ENCODE measurements at regions not wholly inside any gene's neighbourhood (a gene's known extent, or its start where the extent isn't known, plus 50 kb on each side); places are given as distances from the start of the nearest gene placed in this dataset.
A peak's percentile ranks its signal among the peaks of the same experiment; 100 is the strongest.

- Histone ChIP-seq H2AK5ac (ENCODE audit: low read length) (no peak overlapping the region), H3K27me3 (ENCODE audit: insufficient read depth, low read length) (no peaks in the 10 kb centered on the region), H3K4me2 (ENCODE audit: low read length) (no peak overlapping the region), H4K12ac (ENCODE audit: low read depth, low read length) (no peak overlapping the region), H3K23ac (ENCODE audit: low read length) (no peak overlapping the region), H3K9ac (ENCODE audit: low read length) (no peak overlapping the region), H4K8ac (ENCODE audit: low read depth, low read length) (no peak overlapping the region), H3K79me2 (ENCODE audit: control insufficient read depth, insufficient read depth, low read length, poor library complexity) (no peaks in the 10 kb centered on the region), H3K9me3 (ENCODE audit: insufficient read depth, low read depth, low read length) (no peaks in the 10 kb centered on the region), H3K4me1 (ENCODE audit: control insufficient read depth in 1 of 2, insufficient read depth in 2 of 2, low read length in 2 of 2) (no peaks in the 10 kb centered on the region), H3K4ac (ENCODE audit: low read depth, low read length) (no peak overlapping the region), H3K14ac (ENCODE audit: low read length) (no peak overlapping the region), H4K91ac (ENCODE audit: low read depth, low read length) (no peak overlapping the region), H2BK5ac (ENCODE audit: low read depth, low read length, poor library complexity) (no peak overlapping the region), H2AFZ (ENCODE audit: insufficient read depth, low read length, poor library complexity) (no peak overlapping the region), H3K79me1 (ENCODE audit: low read length) (no peaks in the 10 kb centered on the region), H3K36me3 (ENCODE audit: control insufficient read depth in 1 of 2, insufficient read depth in 2 of 2, low read length in 2 of 2) (no peaks in the 10 kb centered on the region), H3K27ac (ENCODE audit: low read depth, low read length) (no peak overlapping the region), H2BK120ac (ENCODE audit: insufficient read depth, low read length, poor library complexity) (no peak overlapping the region), H3K18ac (ENCODE audit: low read length) (no peak overlapping the region), H3K4me3 (ENCODE audit: low read depth, low read length) (no peak overlapping the region), H2BK12ac (ENCODE audit: low read length) (no peak overlapping the region)
- no peak for DNase-seq
- no CpG with 5 or more reads among the region's 14 CpGs for whole genome bisulfite sequencing (ENCODE audit: extremely low coverage, insufficient coverage, insufficient read length)
Observed at GRCh38 chr16:73268366-73268993, 220.6 kb upstream of the ZFHX3 start.

- Histone ChIP-seq H2AFZ (ENCODE audit: insufficient read depth, low read length, poor library complexity) (no peak overlapping the region), H3K27ac (ENCODE audit: low read depth, low read length) (no peak overlapping the region), H3K4me3 (ENCODE audit: low read depth, low read length) (no peak overlapping the region), H3K14ac (ENCODE audit: low read length) (no peak overlapping the region), H2AK5ac (ENCODE audit: low read length) (no peak overlapping the region), H3K9me3 (ENCODE audit: insufficient read depth, low read depth, low read length) (no peaks in the 10 kb centered on the region), H3K4me2 (ENCODE audit: low read length) (no peak overlapping the region), H4K12ac (ENCODE audit: low read depth, low read length) (no peak overlapping the region), H2BK12ac (ENCODE audit: low read length) (no peak overlapping the region), H3K23ac (ENCODE audit: low read length) (no peak overlapping the region), H3K36me3 (ENCODE audit: control insufficient read depth in 1 of 2, insufficient read depth in 2 of 2, low read length in 2 of 2) (no peaks in the 10 kb centered on the region), H3K4me1 (ENCODE audit: control insufficient read depth in 1 of 2, insufficient read depth in 2 of 2, low read length in 2 of 2) (no peaks in the 10 kb centered on the region), H2BK5ac (ENCODE audit: low read depth, low read length, poor library complexity) (no peak overlapping the region), H2BK120ac (ENCODE audit: insufficient read depth, low read length, poor library complexity) (no peak overlapping the region), H3K9ac (ENCODE audit: low read length) (no peak overlapping the region), H4K91ac (ENCODE audit: low read depth, low read length) (no peak overlapping the region), H3K4ac (ENCODE audit: low read depth, low read length) (no peak overlapping the region), H3K79me2 (ENCODE audit: control insufficient read depth, insufficient read depth, low read length, poor library complexity) (no peaks in the 10 kb centered on the region), H3K18ac (ENCODE audit: low read length) (no peak overlapping the region), H4K8ac (ENCODE audit: low read depth, low read length) (no peak overlapping the region), H3K79me1 (ENCODE audit: low read length) (no peaks in the 10 kb centered on the region), H3K27me3 (ENCODE audit: insufficient read depth, low read length) (no peaks in the 10 kb centered on the region)
- no CpG with 5 or more reads among the region's 5 CpGs for WGBS (ENCODE audit: extremely low coverage, insufficient coverage, insufficient read length)
- DNase-seq = no peak
Observed at GRCh38 chr16:73265935-73266334, 218.0 kb upstream of the ZFHX3 start.

- Histone ChIP-seq H3K4ac (ENCODE audit: low read depth, low read length) (no peak overlapping the region), H3K23ac (ENCODE audit: low read length) (no peak overlapping the region), H4K91ac (ENCODE audit: low read depth, low read length) (no peak overlapping the region), H3K4me1 (ENCODE audit: control insufficient read depth in 1 of 2, insufficient read depth in 2 of 2, low read length in 2 of 2) (no peaks in the 10 kb centered on the region), H3K18ac (ENCODE audit: low read length) (no peak overlapping the region), H2BK12ac (ENCODE audit: low read length) (no peak overlapping the region), H4K8ac (ENCODE audit: low read depth, low read length) (no peak overlapping the region), H3K27ac (ENCODE audit: low read depth, low read length) (no peak overlapping the region), H3K4me2 (ENCODE audit: low read length) (no peak overlapping the region), H3K14ac (ENCODE audit: low read length) (no peak overlapping the region), H2AFZ (ENCODE audit: insufficient read depth, low read length, poor library complexity) (no peak overlapping the region), H3K36me3 (ENCODE audit: control insufficient read depth in 1 of 2, insufficient read depth in 2 of 2, low read length in 2 of 2) (no peaks in the 10 kb centered on the region), H2BK120ac (ENCODE audit: insufficient read depth, low read length, poor library complexity) (no peak overlapping the region), H2BK5ac (ENCODE audit: low read depth, low read length, poor library complexity) (no peak overlapping the region), H3K79me1 (ENCODE audit: low read length) (no peaks in the 10 kb centered on the region), H3K9me3 (ENCODE audit: insufficient read depth, low read depth, low read length) (no peaks in the 10 kb centered on the region), H3K79me2 (ENCODE audit: control insufficient read depth, insufficient read depth, low read length, poor library complexity) (no peaks in the 10 kb centered on the region), H3K4me3 (ENCODE audit: low read depth, low read length) (no peak overlapping the region), H3K9ac (ENCODE audit: low read length) (no peak overlapping the region), H3K27me3 (ENCODE audit: insufficient read depth, low read length) (no peaks in the 10 kb centered on the region), H2AK5ac (ENCODE audit: low read length) (no peak overlapping the region), H4K12ac (ENCODE audit: low read depth, low read length) (no peak overlapping the region)
- peak; percentile 10 to 61 for DNase-seq
- WGBS (ENCODE audit: extremely low coverage, insufficient coverage, insufficient read length) = no CpG with 5 or more reads among the region's 10 CpGs
Observed at GRCh38 chr16:73265124-73265837, 217.4 kb upstream of the ZFHX3 start.

GRCh38 chr16:73262931-73263330, 215.0 kb upstream of the ZFHX3 start:
- Histone ChIP-seq H2AFZ (ENCODE audit: insufficient read depth, low read length, poor library complexity) (no peak overlapping the region), H2AK5ac (ENCODE audit: low read length) (no peak overlapping the region), H3K23ac (ENCODE audit: low read length) (no peak overlapping the region), H2BK12ac (ENCODE audit: low read length) (no peak overlapping the region), H3K4ac (ENCODE audit: low read depth, low read length) (no peak overlapping the region), H3K4me1 (ENCODE audit: control insufficient read depth in 1 of 2, insufficient read depth in 2 of 2, low read length in 2 of 2) (no peaks in the 10 kb centered on the region), H3K14ac (ENCODE audit: low read length) (no peak overlapping the region), H3K4me3 (ENCODE audit: low read depth, low read length) (no peak overlapping the region), H2BK120ac (ENCODE audit: insufficient read depth, low read length, poor library complexity) (no peak overlapping the region), H3K9me3 (ENCODE audit: insufficient read depth, low read depth, low read length) (no peaks in the 10 kb centered on the region), H3K27ac (ENCODE audit: low read depth, low read length) (no peak overlapping the region), H3K9ac (ENCODE audit: low read length) (no peak overlapping the region), H4K8ac (ENCODE audit: low read depth, low read length) (no peak overlapping the region), H2BK5ac (ENCODE audit: low read depth, low read length, poor library complexity) (no peak overlapping the region), H3K4me2 (ENCODE audit: low read length) (no peak overlapping the region), H3K79me2 (ENCODE audit: control insufficient read depth, insufficient read depth, low read length, poor library complexity) (no peaks in the 10 kb centered on the region), H3K27me3 (ENCODE audit: insufficient read depth, low read length) (no peaks in the 10 kb centered on the region), H3K36me3 (ENCODE audit: control insufficient read depth in 1 of 2, insufficient read depth in 2 of 2, low read length in 2 of 2) (no peaks in the 10 kb centered on the region), H3K18ac (ENCODE audit: low read length) (no peak overlapping the region), H4K91ac (ENCODE audit: low read depth, low read length) (no peak overlapping the region), H3K79me1 (ENCODE audit: low read length) (no peaks in the 10 kb centered on the region), H4K12ac (ENCODE audit: low read depth, low read length) (no peak overlapping the region)
- no CpG with 5 or more reads among the region's 2 CpGs for WGBS (ENCODE audit: extremely low coverage, insufficient coverage, insufficient read length)
- no peak for DNase-seq
